GM19455 (cell line): ENCODE measurements at regions not wholly inside any gene's neighbourhood (a gene's known extent, or its start where the extent isn't known, plus 50 kb on each side); places are given as distances from the start of the nearest gene placed in this dataset.
A peak's percentile ranks its signal among the peaks of the same experiment; 100 is the strongest.
"Not testable (repeated sequence)": the region's sequence is repeated elsewhere in the genome, so short reads cannot be mapped to it uniquely, and the experiment has no call there.

Experiments used
- ATAC-seq: cut with Tn5 transposase; IDR thresholded peaks from one replicate; pipeline ENCODE4 v1.9.1; 2021; ENCODE audit not compliant: unreplicated experiment

DNA sequence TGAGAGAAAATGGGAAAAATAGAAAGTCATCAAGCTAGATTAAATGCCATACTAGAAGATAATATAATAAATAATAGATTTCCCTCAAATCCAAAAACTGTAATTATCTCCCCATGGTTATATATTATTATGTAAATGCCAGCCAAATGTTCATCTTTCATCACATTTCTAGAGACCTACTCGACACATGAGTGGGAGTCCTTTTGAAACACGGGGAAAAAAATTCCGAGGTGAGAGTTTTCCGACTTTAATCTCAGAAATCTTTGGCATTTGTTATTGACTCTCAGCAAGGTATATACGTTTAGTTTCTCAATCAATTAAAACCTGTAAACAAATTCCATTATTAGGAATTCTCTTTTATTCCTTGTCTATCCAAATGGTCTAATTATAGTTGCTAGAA, 465.4 kb upstream of the SMIM31 start:
- ATAC-seq: no peak

DNA sequence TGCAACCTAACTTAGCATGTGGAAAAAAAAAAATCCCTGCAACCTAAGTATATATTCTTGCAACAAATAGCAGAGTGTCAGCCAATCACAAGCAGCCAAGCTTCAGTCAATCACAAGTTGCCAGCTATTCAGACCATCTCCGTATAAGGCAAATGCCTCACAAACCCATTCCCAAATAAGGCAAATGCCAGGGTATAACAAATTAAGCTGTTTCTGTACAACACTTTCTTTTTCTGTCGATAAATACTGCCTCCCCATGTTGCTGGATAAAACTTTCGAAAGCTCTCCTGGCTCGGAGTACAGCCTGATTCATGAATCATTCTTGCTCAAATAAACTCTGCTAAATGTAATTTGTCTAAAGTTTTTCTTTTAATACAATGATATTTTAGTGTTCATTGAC, 460.7 kb upstream of the SMIM31 start:
- ATAC-seq: no peak

DNA sequence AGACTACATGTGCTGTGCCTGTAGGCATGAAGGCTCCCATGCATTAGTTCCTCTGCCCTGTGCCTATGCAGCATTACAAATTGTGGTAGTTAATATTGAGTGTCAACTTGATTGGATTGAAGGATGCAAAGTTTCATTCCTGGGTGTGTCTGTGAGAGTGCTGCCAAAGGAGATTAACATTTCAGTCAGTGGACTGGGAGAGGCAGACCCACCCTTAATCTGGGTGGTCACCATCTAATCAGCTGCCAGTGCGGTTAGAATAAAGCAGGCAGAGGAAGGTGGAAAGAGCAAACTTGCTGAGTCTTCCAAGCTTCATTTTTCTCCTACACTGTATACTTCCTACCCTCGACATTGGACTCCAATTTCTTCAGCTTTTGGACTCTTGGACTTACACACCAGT, 460.2 kb upstream of the SMIM31 start:
- no peak for ATAC-seq

DNA sequence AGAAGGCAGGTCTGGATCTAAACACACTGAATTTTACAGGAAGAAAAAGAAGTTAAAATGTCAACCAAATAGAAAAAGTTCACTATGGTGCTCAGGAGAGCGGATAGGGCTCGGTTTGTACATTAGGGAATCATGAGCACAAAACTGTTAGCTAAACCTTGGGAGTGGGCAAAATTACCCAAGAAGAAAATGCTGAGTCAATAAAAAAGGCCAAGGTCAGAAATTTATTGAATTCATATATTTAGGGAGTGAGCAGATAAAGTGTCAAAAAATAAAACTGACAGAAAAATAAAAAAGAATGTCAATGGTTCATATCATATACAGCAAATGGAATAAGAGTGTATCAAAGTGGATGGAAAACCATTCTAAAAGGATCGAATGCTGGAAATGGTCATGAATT, 452.5 kb upstream of the SMIM31 start:
- no peak for ATAC-seq

DNA sequence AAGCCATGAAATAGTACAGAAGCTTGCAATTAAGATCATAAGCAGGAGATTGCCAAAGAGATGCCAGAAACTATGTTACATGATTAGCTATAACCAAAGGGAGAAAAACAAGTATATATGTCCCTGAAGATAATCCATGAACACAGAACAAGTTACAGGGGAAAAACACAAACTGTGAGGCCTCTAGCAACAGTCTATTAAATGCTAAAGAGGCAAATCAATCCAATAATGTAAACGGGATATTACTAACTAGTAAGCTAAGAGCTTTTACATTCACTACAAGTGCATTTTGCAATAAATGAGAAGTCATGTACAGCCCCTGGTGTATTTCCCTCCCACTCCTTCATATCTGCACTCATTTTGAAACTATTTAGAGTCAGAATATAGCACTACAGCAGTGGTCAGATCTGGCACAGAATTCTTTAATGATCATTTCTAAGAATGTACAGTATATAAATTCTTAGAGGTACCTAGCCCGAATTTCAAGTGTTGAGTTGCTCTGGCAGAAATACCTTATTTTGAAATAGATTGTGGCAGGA, 449.8 kb upstream of the SMIM31 start:
- peak; percentile 78 for ATAC-seq

DNA sequence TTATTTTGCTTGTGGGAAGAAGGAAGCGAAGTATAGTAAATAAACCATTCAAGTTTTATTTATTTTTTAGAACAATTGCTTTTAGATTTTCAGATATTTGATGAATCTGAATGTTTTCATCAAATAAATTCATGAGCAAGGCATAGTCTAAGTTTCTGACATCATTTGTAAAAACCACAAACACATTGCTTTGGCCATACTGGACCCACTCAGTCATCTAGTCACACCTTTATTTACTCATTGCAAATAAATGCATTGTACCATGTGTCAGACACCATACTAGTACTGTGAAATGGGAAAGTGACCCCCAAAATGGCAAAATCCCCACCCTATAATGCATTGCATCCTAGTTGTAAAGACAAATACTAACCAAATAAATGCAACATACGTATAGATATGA, 449.1 kb upstream of the SMIM31 start:
- ATAC-seq: no peak

DNA sequence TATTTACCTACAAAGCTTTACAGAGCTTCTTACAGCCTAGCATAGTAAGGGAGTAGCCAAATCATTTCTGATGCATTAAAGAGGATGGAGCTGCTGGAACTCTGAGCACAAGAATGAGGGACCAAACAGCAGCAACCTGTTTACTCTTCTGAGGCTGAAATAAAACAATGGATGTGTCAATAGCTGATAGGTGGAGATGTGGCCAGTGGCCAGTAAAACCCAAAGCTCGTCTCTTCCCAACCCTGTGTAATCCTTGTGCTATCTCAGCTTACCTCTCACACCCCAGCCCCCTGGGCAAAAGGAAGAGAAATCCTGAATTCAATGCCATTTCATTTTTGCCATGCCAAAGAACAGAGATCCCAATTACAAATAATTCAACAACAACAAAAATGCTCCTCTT, 446.7 kb upstream of the SMIM31 start:
- no peak for ATAC-seq

DNA sequence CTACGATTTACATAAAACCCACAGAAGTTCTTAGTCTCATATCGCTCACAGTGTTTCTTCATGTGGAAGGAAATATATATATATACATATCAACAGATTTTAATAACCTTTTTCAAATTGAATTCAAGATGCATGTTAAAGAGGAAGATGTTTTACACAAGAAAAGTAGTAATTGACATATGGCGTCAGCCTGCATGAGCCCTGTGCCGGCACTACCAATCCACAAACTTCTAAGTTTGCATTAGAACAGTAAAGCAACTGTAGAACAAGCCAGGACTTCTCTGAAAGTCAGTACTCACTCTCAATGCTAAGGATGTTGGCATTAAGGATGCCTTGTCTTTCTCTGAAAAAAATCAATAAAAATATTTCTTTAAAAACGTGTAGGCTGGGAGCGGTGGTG, 441.3 kb upstream of the SMIM31 start:
- ATAC-seq: no peak

DNA sequence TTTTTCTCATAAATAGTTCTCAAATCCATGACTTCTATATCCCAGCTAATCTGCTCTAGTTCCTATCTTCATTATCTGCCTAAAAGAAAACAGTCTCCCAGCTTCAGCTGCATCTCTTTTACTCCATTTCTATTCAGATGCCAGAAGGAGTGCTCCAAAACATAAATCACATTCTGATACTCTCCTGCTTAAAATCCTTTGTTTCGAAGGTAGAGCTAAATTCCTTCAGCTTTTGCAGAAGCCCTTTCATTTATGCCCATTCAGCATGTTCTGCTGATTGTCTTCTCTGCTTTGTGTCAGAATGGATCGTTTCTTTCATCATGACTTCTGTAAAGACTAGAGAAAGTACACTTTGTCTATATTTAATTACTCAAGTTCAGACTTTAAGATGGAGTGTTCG, 440.1 kb upstream of the SMIM31 start:
- ATAC-seq: no peak

DNA sequence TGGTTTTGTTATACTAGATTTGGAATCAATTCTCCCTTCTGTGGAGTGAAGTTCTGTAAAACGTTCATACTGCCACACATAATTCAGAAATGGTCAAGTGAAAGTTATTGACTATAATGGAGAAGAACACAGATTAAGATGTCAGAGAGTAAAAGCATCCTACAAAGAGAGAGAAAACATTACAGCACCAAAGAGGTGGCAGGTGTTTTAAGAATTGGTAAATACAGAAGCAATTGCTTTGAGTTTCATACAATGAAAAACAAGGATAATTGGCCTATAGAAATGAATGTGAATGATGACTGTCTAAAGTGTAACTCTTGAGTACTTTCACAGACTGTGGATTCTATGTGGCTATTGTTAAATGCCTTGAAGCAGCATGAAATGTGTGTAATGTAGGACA, 435.6 kb upstream of the SMIM31 start:
- no peak for ATAC-seq

DNA sequence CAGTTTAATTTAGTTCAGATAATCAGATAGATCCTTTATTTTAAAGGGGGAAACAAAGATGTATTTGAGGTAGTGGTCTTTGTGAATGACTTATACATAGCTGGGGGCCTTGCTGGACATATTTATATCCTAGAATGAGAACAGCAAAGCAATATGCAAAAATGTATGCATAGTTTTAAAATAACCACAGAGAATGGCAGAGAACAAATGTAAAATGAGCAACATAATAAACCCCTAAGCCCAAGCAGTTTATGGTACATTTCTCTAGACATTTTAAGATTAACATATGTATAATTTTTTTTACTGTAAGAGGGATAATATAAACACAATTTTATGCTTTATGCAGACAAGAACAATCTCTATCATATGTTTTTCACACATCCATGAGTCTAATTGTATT, 434.2 kb upstream of the SMIM31 start:
- no peak for ATAC-seq

DNA sequence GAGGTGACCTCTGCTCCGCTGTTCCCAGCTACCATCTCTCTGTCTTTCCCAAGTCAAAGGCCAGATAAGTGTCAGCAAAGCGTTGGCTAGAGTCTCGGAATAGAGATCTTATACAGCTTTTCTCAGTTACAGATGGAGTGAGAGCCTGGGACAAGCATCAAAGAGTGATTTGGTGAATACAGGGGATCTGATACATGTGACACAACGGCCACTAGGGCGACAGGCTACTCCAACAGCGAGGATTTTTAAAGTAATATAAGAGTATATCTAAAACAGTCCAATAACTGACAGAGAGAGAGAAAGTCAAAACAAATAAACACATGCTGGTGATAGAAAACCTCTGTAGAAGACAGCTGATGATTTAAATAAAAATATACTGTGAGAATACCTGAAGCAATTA, 433.1 kb upstream of the SMIM31 start:
- no peak for ATAC-seq

DNA sequence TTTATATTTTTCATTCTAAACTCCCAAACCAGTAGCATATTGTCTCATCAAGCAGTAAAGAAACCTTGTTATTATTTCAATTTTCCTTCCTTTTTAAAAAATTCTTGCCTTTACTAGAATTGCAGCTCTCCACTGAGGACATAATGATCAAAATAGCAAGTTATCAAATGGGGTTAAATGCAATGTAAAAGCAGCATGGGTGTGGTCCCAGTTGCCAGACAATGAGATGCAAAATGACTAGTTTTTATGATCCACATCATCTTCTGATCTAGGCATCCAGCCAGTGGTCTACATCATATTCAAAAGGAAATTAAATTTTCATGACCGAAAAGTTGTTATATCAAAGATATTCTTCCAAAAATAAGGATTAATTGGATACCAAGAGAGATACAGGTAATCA, 427.9 kb upstream of the SMIM31 start:
- no peak for ATAC-seq

DNA sequence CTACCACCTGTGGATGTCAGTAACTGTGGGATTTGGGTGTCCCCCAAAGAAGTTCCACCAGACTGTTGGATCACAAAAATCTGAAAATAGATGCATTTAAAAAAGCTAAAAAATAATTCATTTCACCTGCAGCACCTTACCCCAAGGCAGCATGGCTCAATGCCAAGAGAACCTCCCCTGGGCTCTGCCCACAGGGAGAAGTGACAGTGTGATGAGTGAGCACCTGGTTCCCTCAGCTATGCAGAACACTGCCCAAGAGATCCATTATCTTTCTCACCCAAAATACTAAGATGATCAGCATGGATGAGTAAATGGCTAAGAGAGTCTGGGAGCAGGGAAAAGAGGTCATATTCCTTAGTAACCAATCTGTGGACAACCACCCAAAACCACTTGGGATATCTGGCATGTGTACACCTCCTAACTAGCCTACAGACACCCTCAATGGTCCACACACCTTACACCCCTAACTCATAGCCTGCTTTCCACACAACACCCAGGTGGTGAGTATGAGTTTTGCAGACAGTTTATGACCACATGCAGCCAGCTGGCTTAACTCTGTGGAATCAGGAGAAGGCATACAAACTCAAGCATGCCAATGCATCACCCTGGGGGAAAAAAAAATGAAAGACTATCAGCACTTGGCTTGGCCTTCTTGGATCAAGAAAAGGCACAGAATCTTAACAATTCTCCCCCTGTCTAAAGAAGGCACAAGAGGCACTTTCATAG, 416.5 kb upstream of the SMIM31 start:
- no peak for ATAC-seq

DNA sequence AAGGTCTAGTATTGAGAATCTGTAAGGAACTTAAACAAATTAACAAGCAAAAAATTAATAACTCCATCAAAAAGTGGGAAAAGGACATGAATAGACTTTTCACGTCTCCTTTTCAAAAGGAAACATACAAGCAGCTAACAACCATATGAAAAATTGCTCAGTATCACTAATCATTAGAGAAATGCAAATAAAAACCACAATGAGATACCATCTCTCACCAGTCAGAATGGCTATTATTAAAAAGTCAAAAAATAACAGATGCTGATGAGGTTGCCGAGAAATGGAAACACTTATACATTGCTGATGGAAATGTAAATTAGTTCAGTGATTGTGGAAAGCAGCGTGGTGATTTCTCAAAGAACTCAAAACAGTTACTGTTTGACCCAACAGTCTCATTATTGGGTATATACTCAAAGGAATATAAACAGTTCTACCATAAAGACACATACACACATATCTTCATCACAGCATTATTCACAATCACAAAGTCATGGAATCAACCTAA, 410.4 kb upstream of the SMIM31 start:
- no peak for ATAC-seq

DNA sequence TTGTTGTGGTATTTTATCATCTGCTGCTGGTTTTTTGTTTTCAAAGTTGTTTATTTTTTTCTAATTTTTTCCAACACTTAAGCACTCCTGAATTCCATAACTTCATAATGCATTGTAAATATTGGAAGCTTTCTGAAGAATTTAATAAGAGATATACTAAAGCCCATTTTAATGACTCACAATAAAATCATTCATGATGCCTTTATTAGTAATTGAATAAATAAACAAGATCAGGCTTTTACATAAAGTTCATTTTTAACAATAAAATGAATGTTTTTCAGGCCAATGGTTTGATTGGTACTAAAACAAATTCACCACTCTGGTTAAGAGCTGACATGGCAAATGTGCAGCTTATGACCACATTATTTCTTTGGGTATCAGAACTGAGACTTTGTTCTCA, 408.2 kb upstream of the SMIM31 start:
- no peak for ATAC-seq

DNA sequence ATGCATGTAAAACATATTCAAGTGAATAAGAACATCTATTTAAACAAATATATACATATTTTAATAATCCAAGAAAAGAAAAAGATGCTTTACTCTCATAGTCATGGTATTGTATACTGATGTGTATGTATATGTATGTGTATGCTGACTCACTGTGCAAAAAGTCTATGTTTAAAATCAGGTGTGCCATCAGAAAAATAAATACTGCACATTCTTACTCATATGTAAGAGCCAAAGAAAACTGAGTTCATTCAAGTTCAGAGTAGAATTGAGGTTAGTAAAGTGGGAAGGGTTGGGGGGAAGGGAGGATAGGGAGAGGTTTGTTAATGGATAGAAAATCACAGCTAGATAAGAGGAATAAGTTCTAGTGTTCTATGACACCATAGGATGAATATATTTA, 403.9 kb upstream of the SMIM31 start:
- no peak for ATAC-seq

DNA sequence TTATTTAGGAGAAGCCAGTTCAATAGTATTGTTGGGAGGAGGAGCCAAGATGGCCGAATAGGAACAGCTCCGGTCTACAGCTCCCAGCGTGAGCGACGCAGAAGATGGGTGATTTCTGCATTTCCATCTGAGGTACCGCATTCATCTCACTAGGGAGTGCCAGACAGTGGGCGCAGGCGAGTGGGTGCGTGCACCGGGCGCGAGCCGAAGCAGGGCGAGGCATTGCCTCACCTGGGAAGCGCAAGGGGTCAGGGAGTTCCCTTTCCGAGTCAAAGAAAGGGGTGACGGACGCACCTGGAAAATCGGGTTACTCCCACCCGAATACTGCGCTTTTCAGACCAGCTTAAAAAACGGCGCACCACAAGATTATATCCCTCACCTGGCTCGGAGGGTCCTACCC, 403.2 kb upstream of the SMIM31 start:
- not testable (repeated sequence) for ATAC-seq

DNA sequence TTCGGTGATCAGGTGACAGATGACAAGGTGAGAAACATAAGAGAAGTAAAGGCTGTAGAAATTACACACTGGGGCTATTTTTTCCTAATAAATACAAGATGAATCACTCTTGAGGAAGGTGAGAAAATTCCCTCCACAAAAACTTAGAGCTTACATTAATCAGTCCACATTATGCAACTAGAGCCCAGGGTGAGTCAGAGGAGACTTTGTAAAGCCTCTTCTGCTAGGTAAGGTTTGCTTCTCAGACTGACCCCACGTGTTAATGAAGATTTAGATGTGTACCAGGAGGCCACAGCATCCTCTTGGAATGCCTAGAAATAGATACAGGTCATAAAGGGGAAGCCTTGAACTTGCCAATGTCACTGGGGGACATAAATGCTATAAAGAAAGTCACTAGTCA, 396.0 kb upstream of the SMIM31 start:
- no peak for ATAC-seq

DNA sequence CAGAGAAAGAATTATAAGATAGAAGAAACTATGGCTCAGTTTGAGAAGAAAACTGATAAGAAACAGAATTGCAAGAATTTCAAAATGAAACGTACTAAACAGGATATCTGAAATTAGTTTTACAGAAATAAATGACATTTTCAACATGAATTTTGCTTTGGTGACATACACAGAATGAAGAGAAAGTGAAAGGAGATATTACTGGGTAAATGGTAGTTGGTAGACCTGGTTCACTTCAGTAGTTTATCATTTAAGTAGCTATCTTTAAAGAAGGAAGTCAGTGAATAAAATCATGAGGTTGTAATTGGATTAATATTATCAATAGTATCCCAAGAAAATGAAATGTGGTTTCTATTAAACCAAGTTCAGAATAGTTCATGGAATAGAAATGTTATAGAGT, 395.5 kb upstream of the SMIM31 start:
- no peak for ATAC-seq

DNA sequence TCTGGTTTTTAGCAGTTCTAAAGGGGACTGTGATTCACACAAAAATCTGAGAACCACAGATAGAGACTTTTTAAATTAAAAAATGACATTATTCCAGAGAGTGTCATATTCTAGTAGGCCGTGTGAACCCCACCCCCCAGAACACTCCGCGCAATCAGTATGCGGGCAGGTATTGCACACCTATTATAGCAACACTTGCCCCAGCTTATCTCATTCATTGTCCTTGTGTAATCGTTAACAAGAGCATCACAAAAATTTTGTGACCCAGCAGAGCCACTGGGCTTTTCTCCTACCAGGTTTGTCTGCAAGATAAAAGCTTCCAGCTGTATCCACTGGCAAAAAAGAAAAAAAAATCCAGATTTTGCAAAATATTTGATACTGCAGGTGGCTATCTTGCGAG, 394.1 kb upstream of the SMIM31 start:
- no peak for ATAC-seq

DNA sequence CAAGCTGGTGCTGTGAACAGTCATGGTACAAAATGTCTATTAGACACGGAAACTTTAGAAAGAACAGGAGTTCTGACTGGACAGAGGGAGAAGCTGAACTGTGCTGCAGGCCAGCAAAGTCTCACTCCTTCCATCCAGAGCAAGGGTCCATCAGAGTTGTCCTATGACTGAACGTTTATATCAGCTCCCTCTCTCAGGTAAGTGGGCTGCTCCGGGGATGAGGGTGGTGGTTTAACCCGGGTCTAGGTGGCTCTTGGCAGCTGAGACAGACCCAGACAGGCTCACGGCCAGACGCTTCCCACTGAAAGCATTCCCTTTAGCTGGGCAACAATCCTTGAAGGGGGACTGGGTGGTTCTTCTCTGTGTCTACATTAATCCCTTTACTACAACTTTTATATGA, 385.0 kb upstream of the SMIM31 start:
- no peak for ATAC-seq

DNA sequence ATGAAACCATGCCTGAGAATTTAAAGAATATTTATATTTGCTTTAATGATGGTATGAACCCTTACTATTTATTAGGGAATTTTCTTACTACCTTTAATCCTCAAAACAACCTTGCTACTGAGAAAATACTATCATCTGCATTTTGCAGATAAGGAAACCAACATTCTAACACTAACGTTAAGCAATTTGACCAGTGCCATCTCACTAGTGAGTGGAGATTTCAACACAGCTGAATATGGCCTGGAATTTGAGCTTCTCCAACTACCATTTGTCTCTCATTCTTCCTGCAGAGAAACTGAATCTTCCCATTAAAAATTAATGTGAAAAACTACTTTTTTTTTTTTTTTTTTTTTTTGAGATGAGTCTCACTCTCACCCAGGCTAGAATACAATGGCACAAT, 380.9 kb upstream of the SMIM31 start:
- ATAC-seq: no peak
